ENCODE measurements at regions not wholly inside any gene's neighbourhood (a gene's known extent, or its start where the extent isn't known, plus 50 kb on each side); places are given as distances from the start of the nearest gene placed in this dataset.

- ChIA-PET POLR2A (no interaction called here), CTCF (no interaction called here)
- TF ChIP-seq SALL2 (tag by site-specific recombination; IDR thresholded peaks at IDR 0.05; ENCODE audit: borderline replicate concordance), result no peak
- no peak for TF ChIP-seq HOXA7 (CRISPR knock-in tag; IDR thresholded peaks at IDR 0.05; ENCODE audit: borderline replicate concordance)
- no peak for TF ChIP-seq ZNF449 (tag by site-specific recombination; IDR thresholded peaks at IDR 0.05)
- no peak for TF ChIP-seq INSM2 (tag by site-specific recombination; IDR thresholded peaks at IDR 0.05)
- TF ChIP-seq, protein P1, sequence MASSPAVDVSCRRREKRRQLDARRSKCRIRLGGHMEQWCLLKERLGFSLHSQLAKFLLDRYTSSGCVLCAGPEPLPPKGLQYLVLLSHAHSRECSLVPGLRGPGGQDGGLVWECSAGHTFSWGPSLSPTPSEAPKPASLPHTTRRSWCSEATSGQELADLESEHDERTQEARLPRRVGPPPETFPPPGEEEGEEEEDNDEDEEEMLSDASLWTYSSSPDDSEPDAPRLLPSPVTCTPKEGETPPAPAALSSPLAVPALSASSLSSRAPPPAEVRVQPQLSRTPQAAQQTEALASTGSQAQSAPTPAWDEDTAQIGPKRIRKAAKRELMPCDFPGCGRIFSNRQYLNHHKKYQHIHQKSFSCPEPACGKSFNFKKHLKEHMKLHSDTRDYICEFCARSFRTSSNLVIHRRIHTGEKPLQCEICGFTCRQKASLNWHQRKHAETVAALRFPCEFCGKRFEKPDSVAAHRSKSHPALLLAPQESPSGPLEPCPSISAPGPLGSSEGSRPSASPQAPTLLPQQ (tag by site-specific recombination; IDR thresholded peaks at IDR 0.05), result no peak
- TF ChIP-seq ZFP37 (tag by site-specific recombination; IDR thresholded peaks at IDR 0.05), result no peak
- no peak for TF ChIP-seq ZIC2 (tag by site-specific recombination; IDR thresholded peaks at IDR 0.05)
- TF ChIP-seq, protein P2, sequence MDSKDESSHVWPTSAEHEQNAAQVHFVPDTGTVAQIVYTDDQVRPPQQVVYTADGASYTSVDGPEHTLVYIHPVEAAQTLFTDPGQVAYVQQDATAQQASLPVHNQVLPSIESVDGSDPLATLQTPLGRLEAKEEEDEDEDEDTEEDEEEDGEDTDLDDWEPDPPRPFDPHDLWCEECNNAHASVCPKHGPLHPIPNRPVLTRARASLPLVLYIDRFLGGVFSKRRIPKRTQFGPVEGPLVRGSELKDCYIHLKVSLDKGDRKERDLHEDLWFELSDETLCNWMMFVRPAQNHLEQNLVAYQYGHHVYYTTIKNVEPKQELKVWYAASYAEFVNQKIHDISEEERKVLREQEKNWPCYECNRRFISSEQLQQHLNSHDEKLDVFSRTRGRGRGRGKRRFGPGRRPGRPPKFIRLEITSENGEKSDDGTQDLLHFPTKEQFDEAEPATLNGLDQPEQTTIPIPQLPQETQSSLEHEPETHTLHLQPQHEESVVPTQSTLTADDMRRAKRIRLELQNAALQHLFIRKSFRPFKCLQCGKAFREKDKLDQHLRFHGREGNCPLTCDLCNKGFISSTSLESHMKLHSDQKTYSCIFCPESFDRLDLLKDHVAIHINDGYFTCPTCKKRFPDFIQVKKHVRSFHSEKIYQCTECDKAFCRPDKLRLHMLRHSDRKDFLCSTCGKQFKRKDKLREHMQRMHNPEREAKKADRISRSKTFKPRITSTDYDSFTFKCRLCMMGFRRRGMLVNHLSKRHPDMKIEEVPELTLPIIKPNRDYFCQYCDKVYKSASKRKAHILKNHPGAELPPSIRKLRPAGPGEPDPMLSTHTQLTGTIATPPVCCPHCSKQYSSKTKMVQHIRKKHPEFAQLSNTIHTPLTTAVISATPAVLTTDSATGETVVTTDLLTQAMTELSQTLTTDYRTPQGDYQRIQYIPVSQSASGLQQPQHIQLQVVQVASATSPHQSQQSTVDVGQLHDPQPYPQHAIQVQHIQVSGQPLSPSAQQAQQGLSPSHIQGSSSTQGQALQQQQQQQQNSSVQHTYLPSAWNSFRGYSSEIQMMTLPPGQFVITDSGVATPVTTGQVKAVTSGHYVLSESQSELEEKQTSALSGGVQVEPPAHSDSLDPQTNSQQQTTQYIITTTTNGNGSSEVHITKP (tag by site-specific recombination; IDR thresholded peaks at IDR 0.05), result no peak
- no peak for TF ChIP-seq ZNF677 (tag by site-specific recombination; IDR thresholded peaks at IDR 0.05)
- no peak for TF ChIP-seq ZNF354C (tag by site-specific recombination; IDR thresholded peaks at IDR 0.05; ENCODE audit: borderline replicate concordance, low read depth)
- no peak for TF ChIP-seq ZEB2 (tag by site-specific recombination; IDR thresholded peaks at IDR 0.05)
- TF ChIP-seq KLF8 (tag by site-specific recombination; IDR thresholded peaks at IDR 0.05), result no peak
- TF ChIP-seq ZNF549 (tag by site-specific recombination; IDR thresholded peaks at IDR 0.05), result no peak
- TF ChIP-seq EGR2 (tag by site-specific recombination; IDR thresholded peaks at IDR 0.05; ENCODE audit: low read depth), result no peak
- no peak for TF ChIP-seq ZNF664 (tag by site-specific recombination; IDR thresholded peaks at IDR 0.05)
- TF ChIP-seq, protein P3, sequence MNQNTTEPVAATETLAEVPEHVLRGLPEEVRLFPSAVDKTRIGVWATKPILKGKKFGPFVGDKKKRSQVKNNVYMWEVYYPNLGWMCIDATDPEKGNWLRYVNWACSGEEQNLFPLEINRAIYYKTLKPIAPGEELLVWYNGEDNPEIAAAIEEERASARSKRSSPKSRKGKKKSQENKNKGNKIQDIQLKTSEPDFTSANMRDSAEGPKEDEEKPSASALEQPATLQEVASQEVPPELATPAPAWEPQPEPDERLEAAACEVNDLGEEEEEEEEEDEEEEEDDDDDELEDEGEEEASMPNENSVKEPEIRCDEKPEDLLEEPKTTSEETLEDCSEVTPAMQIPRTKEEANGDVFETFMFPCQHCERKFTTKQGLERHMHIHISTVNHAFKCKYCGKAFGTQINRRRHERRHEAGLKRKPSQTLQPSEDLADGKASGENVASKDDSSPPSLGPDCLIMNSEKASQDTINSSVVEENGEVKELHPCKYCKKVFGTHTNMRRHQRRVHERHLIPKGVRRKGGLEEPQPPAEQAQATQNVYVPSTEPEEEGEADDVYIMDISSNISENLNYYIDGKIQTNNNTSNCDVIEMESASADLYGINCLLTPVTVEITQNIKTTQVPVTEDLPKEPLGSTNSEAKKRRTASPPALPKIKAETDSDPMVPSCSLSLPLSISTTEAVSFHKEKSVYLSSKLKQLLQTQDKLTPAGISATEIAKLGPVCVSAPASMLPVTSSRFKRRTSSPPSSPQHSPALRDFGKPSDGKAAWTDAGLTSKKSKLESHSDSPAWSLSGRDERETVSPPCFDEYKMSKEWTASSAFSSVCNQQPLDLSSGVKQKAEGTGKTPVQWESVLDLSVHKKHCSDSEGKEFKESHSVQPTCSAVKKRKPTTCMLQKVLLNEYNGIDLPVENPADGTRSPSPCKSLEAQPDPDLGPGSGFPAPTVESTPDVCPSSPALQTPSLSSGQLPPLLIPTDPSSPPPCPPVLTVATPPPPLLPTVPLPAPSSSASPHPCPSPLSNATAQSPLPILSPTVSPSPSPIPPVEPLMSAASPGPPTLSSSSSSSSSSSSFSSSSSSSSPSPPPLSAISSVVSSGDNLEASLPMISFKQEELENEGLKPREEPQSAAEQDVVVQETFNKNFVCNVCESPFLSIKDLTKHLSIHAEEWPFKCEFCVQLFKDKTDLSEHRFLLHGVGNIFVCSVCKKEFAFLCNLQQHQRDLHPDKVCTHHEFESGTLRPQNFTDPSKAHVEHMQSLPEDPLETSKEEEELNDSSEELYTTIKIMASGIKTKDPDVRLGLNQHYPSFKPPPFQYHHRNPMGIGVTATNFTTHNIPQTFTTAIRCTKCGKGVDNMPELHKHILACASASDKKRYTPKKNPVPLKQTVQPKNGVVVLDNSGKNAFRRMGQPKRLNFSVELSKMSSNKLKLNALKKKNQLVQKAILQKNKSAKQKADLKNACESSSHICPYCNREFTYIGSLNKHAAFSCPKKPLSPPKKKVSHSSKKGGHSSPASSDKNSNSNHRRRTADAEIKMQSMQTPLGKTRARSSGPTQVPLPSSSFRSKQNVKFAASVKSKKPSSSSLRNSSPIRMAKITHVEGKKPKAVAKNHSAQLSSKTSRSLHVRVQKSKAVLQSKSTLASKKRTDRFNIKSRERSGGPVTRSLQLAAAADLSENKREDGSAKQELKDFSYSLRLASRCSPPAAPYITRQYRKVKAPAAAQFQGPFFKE (tag by site-specific recombination; IDR thresholded peaks at IDR 0.05; ENCODE audit: borderline replicate concordance), result no peak
- TF ChIP-seq ZNF404 (tag by site-specific recombination; IDR thresholded peaks at IDR 0.05), result no peak
- H3K9me3 ChIP-seq (ENCODE audit: control insufficient read depth, insufficient read depth, low read depth, low read length), result no peaks in the 10 kb centered on the region
- H3K4me1 ChIP-seq (ENCODE audit: control insufficient read depth, insufficient read depth, low read length), result peaks cover 22% of the 10 kb centered on the region
- H3K36me3 ChIP-seq (ENCODE audit: control insufficient read depth in 2 of 2, insufficient read depth in 1 of 2, low read length in 2 of 2), result no peaks in the 10 kb centered on the region
- H3K4me3 ChIP-seq (ENCODE audit: low read depth, low read length), result no peak overlapping the region
- H3K27ac ChIP-seq (ENCODE audit: extremely low read depth, low read depth, low read length), result peak overlapping the region; percentile 2; the same call in 1 of the 2 replicates
These were observed 500.1 kb downstream of the PYDC2 start for GRCh38 chr3:191961022-191961421.

All from HEK293 (cell line).